Stomach (tissue), 8 donors: ENCODE measurements at regions not wholly inside any gene's neighbourhood (a gene's known extent, or its start where the extent isn't known, plus 50 kb on each side); places are given as distances from the start of the nearest gene placed in this dataset.
A peak's percentile ranks its signal among the peaks of the same experiment; 100 is the strongest.

Experiments
- DNase-seq, 2 donors: peaks; one replicate each; pipeline versions ENCODE4 v3.0.0 to v3.0.0-alpha.2; 2013 to 2019
- H3K27ac ChIP-seq, 5 donors: fragments of 200-600 bp in 4 of 5; sonication (generic) in 4 of 5; one replicate each; pipeline ENCODE4 v1.5.1; 2013 to 2019; ENCODE audit warnings: mild to moderate bottlenecking in 1 of 5, moderate library complexity in 1 of 5
- H3K27me3 ChIP-seq, 3 donors: fragments of 200-600 bp; sonication (generic); one replicate each; pipeline ENCODE4 v1.5.1; 2017 to 2019; ENCODE audit warnings: mixed run types in 1 of 3
- H3K36me3 ChIP-seq, 4 donors: fragments of 200-600 bp; sonication (generic); 1 replicate in 3 of 4; 2 replicates in 1 of 4; pipeline ENCODE4 v1.5.1; 2016 to 2019
- H3K4me1 ChIP-seq, 4 donors: fragments of 200-600 bp; sonication (generic); one replicate each; pipeline ENCODE4 v1.5.1; 2016 to 2019
- H3K4me3 ChIP-seq, 4 donors: fragments of 200-600 bp; sonication (generic) in 3 of 4; one replicate each; pipeline ENCODE4 v1.5.1; 2016 to 2019; ENCODE audit warnings: mild to moderate bottlenecking in 1 of 4
- H3K9me3 ChIP-seq, 4 donors: fragments of 200-600 bp; sonication (generic); one replicate each; pipeline ENCODE4 v1.5.1; 2016 to 2019
- CTCF ChIP-seq, 7 experiments: fragments of 450-650 bp in 4 of 7; fragments of 200-600 bp in 3 of 7; sonication (generic) in 3 of 7; IDR thresholded peaks; one replicate each; pipeline ENCODE4 v1.5.1; 2016 to 2019; ENCODE audit warnings: antibody characterized with exemption in 7 of 7, control low read depth in 2 of 7, mild to moderate bottlenecking in 1 of 7
- EP300 ChIP-seq: sonication (generic); formaldehyde crosslinking; IDR thresholded peaks from one replicate; pipeline ENCODE4 v1.6.1; 2017; ENCODE audit warnings: antibody characterized with exemption
- POLR2A ChIP-seq, 4 donors: fragments of 450-650 bp; IDR thresholded peaks; one replicate each; pipeline ENCODE4 v1.6.1; 2016; ENCODE audit warnings: antibody characterized with exemption in 4 of 4, control low read depth in 2 of 4, mild to moderate bottlenecking in 1 of 4, moderate library complexity in 1 of 4
- POLR2AphosphoS5 ChIP-seq, 3 donors: sonication (generic); formaldehyde crosslinking; IDR thresholded peaks; one replicate each; pipeline ENCODE4 v1.6.1; 2016; ENCODE audit warnings: antibody characterized with exemption in 3 of 3
- WGBS, 5 donors: extraction: QIAGEN DNeasy Blood & Tissue Kit in 3 of 5; methylation state at CpG; one replicate each; pipeline versions ENCODE4 v1.1.5 to v1.1.7; 2013 to 2018; 5-methylcytosine and 5-hydroxymethylcytosine counted together
- intact Hi-C: fragments of 100-400 bp; cut with DNase I; formaldehyde crosslinking; loops from one replicate; pipeline ENCODE4 v1.15.1; 2023; ENCODE audit warnings: low total_unique reads
- donor health status: healthy with polysubstance abuse.
- donor health status: Bipolar disorder and iron deficiency.
- donor health status: healthy.

DNA sequence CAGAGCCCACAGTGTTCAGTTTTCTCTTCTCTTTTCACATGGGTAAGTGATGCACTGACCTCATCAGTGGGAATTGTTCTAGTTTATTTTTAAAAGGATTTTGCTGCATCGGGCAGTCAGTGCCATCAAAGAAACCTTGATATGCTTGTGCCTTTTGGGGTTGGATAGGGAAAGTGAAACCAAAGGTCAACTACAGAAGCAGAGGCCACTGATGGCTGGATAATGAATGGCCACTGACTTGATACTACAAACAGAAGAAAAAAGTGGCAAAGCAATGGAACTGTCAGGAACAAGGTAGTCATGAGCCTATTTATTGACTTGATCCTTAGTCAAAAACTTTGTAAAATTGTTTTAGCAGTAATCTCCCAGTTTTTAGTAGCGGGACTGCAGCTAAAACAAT lies 636.3 kb upstream of the ZEB2 start:
- Histone ChIP-seq H3K4me3 (no peak overlapping the region), H3K9me3 (peaks cover 0 to 4% (median 0%) of the 10 kb centered on the region in 4 donors), H3K27me3 (no peaks in the 10 kb centered on the region), H3K27ac (peak overlapping the region in 1 of 5 donors; percentile 23), H3K36me3 (no peaks in the 10 kb centered on the region), H3K4me1 (peaks cover 7 to 16% (median 13%) of the 10 kb centered on the region in 4 donors)
- intact Hi-C loops: no loop called here
- TF ChIP-seq CTCF (IDR thresholded peaks at IDR 0.05) (no peak), POLR2AphosphoS5 (IDR thresholded peaks at IDR 0.05) (no peak), EP300 (no peak), POLR2A (IDR thresholded peaks at IDR 0.05) (no peak)
- 77 to 87% (median 82%) methylated on average over 2 of the region's 2 CpGs for WGBS, 5 donors
- DNase-seq: no peak

DNA sequence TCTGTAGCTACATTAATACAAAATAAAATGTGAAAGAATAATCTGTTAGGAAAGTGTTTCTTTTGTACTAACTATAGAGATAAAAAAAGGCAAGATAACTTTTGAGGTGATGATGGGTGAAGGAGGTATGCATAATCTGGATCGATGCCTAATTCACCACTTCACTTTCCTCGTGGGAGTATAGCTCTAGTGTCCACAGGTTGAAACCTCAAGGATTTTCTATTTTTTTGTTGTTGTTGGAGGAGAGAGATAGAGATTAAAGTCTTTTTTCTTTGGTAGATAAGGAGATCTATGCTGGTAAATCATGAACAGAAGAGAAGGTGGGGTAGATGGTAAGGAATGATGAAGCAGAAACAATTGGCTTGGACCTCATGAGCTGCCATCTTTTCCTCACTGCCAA lies 635.3 kb upstream of the ZEB2 start:
- Histone ChIP-seq H3K9me3 (peaks cover 0 to 4% (median 0%) of the 10 kb centered on the region in 4 donors), H3K4me3 (no peak overlapping the region), H3K4me1 (peaks cover 7 to 16% (median 13%) of the 10 kb centered on the region in 4 donors), H3K27ac (no peak overlapping the region), H3K27me3 (no peaks in the 10 kb centered on the region), H3K36me3 (no peaks in the 10 kb centered on the region)
- TF ChIP-seq CTCF (IDR thresholded peaks at IDR 0.05): no peak
- intact Hi-C loops: no loop called here
- 70 to 76% (median 75%) methylated on average over 2 of the region's 2 CpGs for WGBS, 5 donors
- DNase-seq: no peak

- no peak overlapping the region for H3K27ac ChIP-seq
- H3K4me1 ChIP-seq: peaks cover 7 to 16% (median 13%) of the 10 kb centered on the region in 4 donors
- peaks cover 0 to 4% (median 0%) of the 10 kb centered on the region in 4 donors for H3K9me3 ChIP-seq
- 80 to 88% (median 81%) methylated on average over 2 of the region's 2 CpGs for WGBS, 5 donors
- intact Hi-C loops: no loop called here
- TF ChIP-seq CTCF (IDR thresholded peaks at IDR 0.05) (no peak), POLR2AphosphoS5 (IDR thresholded peaks at IDR 0.05) (no peak), EP300 (no peak), POLR2A (IDR thresholded peaks at IDR 0.05) (no peak)
- no peak for DNase-seq
- no peaks in the 10 kb centered on the region for H3K27me3 ChIP-seq
- H3K4me3 ChIP-seq: no peak overlapping the region
- H3K36me3 ChIP-seq: no peaks in the 10 kb centered on the region
Observed at GRCh38 chr2:145154731-145155130, 634.8 kb upstream of the ZEB2 start.

DNA sequence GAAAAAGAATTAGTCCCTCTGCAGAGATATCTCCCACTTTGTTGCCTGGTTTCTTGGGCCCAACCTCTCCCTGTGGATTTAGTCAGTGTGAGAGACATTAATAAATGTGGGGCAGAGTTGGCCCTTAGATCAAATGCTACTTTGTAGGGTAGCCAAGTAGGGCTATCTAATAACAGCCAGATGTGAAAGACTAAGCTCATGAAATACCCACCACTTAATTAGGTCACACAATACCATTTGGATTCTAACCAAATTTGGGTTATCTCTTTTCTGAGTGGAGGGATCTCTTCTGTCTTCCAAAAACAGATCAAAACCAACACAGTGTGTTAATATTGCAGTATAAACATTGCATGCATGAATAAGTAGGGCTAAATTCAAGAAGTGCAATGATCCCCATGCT lies 626.8 kb upstream of the ZEB2 start:
- no peak for DNase-seq
- Histone ChIP-seq H3K27me3 (no peaks in the 10 kb centered on the region), H3K4me3 (no peak overlapping the region), H3K4me1 (no peaks in the 10 kb centered on the region), H3K27ac (no peak overlapping the region), H3K36me3 (no peaks in the 10 kb centered on the region), H3K9me3 (peaks cover 0 to 8% (median 0%) of the 10 kb centered on the region in 4 donors)
- TF ChIP-seq POLR2A (IDR thresholded peaks at IDR 0.05) (no peak), EP300 (no peak), CTCF (IDR thresholded peaks at IDR 0.05) (no peak), POLR2AphosphoS5 (IDR thresholded peaks at IDR 0.05) (no peak)
- intact Hi-C loops: no loop called here
